OCI-LY3 (cell line): ENCODE measurements at regions not wholly inside any gene's neighbourhood (a gene's known extent, or its start where the extent isn't known, plus 50 kb on each side); places are given as distances from the start of the nearest gene placed in this dataset.

Experiments
- H2AFZ ChIP-seq: fragments of 200-600, 300-600 bp; shearing (Covaris generic); 2 replicates; pipeline ENCODE4 v1.6.0; 2014; ENCODE audit warnings: antibody characterized with exemption, low read depth, low read length
- H3K27ac ChIP-seq: fragments of 200-600, 300-600 bp; sonication (generic); 2 replicates; pipeline ENCODE4 v1.5.1; 2014; ENCODE audit warnings: mild to moderate bottlenecking, low read length, moderate library complexity, mixed read lengths
- H3K27me3 ChIP-seq: fragments of 200-600, 300-600 bp; sonication (generic); 2 replicates; pipeline ENCODE4 v1.6.1; 2014; ENCODE audit warnings: low read depth, low read length, mixed read lengths
- H3K36me3 ChIP-seq: fragments of 200-600, 300-600 bp; sonication (generic); replicated peaks from 2 replicates; pipeline ENCODE3; 2014; ENCODE audit warnings: low read depth, low read length, mixed read lengths
- H3K4me1 ChIP-seq: fragments of 300-600, 200-600 bp; sonication (generic); 2 replicates; pipeline ENCODE4 v1.6.1; 2014; ENCODE audit warnings: low read length, mixed read lengths
- H3K4me2 ChIP-seq: fragments of 200-600, 300-600 bp; sonication (generic); 2 replicates; pipeline ENCODE4 v1.6.1; 2014; ENCODE audit warnings: low read length, mixed read lengths
- H3K4me3 ChIP-seq: fragments of 300-600, 200-600 bp; sonication (generic); 2 replicates; pipeline ENCODE4 v1.5.1; 2014; ENCODE audit warnings: antibody characterized with exemption, mild to moderate bottlenecking, low read length, moderate library complexity
- H3K79me2 ChIP-seq: fragments of 300-600, 200-600 bp; shearing (Covaris generic); 2 replicates; pipeline ENCODE4 v1.6.1; 2014; ENCODE audit warnings: mild to moderate bottlenecking, low read length, mixed read lengths
- H3K9ac ChIP-seq: fragments of 300-600, 200-600 bp; shearing (Covaris generic); 2 replicates; pipeline ENCODE4 v1.6.0; 2014; ENCODE audit warnings: mild to moderate bottlenecking, low read length, moderate library complexity
- H3K9me3 ChIP-seq: fragments of 200-600, 300-600 bp; shearing (Covaris generic); 2 replicates; pipeline ENCODE4 v1.6.1; 2014; ENCODE audit warnings: low read length, mixed read lengths; ENCODE audit not compliant: insufficient read depth
- H4K20me1 ChIP-seq: fragments of 200-600, 300-600 bp; sonication (generic); 2 replicates; pipeline ENCODE4 v1.6.1; 2016; ENCODE audit warnings: low read length, mixed read lengths; ENCODE audit not compliant: insufficient read depth
- EZH2phosphoT487 ChIP-seq: fragments of 200-600 bp; shearing (Covaris generic); IDR thresholded peaks from 2 replicates; pipeline ENCODE4 v1.6.1; 2018; ENCODE audit warnings: antibody characterized with exemption, mixed run types, low read depth
- TF ChIP-seq, protein P1 (sequence below): fragments of 200-600, 300-600 bp; sonication (generic); IDR thresholded peaks from 2 replicates; pipeline ENCODE4 v1.5.1; 2014; ENCODE audit warnings: antibody characterized with exemption, low read length, low read depth

DNA sequence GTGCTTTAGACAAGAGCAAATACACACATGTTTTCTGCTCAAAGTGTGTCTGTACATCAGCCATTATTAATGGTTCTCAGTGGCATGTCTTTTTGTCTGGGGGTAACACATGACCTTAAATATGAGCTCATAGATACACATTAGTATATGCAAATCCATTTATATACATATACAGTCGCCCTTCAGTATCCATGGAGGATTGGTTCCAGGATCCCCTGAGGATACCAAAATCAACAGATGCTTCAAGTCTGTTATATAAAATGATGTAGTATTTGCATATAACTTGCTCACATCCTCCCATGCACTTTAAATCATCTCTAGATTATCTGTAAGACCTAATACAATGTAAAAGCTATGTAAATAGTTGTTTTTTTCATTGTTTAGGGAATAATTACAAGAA is 298.1 kb downstream of the OLFM4 start:
- Histone ChIP-seq H3K4me3 (no peak overlapping the region), H3K36me3 (no peaks in the 10 kb centered on the region), H3K79me2 (no peaks in the 10 kb centered on the region), H4K20me1 (no peaks in the 10 kb centered on the region), H3K4me1 (no peaks in the 10 kb centered on the region), H3K27ac (no peak overlapping the region), H3K9ac (no peak overlapping the region), H3K27me3 (no peaks in the 10 kb centered on the region), H2AFZ (no peak overlapping the region), H3K9me3 (no peaks in the 10 kb centered on the region), H3K4me2 (no peak overlapping the region)
- TF ChIP-seq, protein P1, sequence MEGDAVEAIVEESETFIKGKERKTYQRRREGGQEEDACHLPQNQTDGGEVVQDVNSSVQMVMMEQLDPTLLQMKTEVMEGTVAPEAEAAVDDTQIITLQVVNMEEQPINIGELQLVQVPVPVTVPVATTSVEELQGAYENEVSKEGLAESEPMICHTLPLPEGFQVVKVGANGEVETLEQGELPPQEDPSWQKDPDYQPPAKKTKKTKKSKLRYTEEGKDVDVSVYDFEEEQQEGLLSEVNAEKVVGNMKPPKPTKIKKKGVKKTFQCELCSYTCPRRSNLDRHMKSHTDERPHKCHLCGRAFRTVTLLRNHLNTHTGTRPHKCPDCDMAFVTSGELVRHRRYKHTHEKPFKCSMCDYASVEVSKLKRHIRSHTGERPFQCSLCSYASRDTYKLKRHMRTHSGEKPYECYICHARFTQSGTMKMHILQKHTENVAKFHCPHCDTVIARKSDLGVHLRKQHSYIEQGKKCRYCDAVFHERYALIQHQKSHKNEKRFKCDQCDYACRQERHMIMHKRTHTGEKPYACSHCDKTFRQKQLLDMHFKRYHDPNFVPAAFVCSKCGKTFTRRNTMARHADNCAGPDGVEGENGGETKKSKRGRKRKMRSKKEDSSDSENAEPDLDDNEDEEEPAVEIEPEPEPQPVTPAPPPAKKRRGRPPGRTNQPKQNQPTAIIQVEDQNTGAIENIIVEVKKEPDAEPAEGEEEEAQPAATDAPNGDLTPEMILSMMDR = no peak
- no peak for TF ChIP-seq EZH2phosphoT487

DNA sequence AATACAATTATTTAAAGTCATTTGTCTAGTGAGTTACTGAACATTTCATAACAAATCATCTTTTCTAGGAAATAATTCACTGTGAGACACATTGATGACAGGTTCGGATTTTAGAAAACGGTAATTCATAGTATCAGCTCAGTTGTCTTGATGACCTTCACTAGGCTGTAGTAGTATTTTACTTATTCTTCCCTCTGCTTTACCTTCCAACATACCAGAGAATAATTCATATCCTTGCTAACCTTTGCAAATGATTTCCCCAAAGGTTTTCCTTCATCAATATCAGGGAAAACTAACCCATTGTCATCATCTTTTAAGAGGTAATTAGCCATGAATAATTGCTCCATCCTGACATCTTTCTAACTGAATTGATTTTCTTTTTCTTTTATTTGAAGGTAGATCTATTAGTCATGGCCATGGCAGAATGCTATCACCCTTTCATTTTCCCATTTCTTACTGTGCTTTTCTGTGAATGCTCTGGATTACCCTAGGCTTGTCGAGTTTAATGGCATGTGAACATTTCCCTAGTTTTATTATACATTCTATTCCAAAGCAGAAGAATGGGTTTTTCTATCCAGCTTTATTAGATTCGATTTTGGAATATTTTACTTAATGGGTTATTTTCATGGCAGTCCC is 299.2 kb downstream of the OLFM4 start:
- TF ChIP-seq EZH2phosphoT487 = no peak
- TF ChIP-seq, protein P1 = no peak
- Histone ChIP-seq H3K9ac (no peak overlapping the region), H4K20me1 (no peaks in the 10 kb centered on the region), H3K4me3 (no peak overlapping the region), H3K79me2 (no peaks in the 10 kb centered on the region), H3K27me3 (no peaks in the 10 kb centered on the region), H3K4me2 (no peak overlapping the region), H3K36me3 (no peaks in the 10 kb centered on the region), H3K27ac (no peak overlapping the region), H3K4me1 (no peaks in the 10 kb centered on the region), H2AFZ (no peak overlapping the region), H3K9me3 (no peaks in the 10 kb centered on the region)

DNA sequence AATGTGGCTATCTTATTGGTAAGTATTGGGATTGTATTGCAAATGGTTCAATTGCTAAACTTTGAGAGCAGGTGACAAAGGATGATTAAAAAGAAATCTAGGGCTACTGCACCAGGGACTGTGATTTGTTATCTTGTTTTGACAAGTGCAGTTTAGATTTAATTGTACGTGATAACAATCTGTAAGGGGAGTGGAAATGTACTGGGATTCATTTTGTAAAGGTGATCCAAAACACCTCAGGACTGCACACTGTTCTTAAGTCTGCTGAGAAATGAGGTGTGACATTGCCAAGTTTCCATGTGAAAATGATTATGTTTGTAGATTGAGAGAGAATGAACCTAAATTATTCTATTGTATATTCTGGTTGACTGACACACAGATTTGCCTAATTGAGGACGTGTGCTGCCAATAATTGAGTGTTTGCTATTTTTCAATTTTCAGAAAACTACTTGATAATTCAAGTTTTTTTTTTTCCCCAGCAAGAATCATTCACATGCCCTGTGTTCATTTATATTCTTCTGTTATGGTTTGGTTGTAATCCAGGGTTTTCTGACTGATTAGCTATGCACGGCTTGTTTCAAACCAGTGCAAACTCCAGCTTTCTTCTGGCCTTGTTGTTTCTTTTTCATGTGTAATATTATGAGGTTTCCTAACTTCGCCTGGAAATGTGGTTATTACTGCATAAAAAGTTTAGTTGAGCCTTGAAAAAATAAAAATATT is 308.0 kb downstream of the OLFM4 start:
- H3K36me3 ChIP-seq = no peaks in the 10 kb centered on the region
- peaks cover 8% of the 10 kb centered on the region; the same call in 1 of the 2 replicates for H3K4me1 ChIP-seq
- no peak overlapping the region for H3K27ac ChIP-seq
- H4K20me1 ChIP-seq = no peaks in the 10 kb centered on the region
- no peak overlapping the region for H3K4me3 ChIP-seq
- no peaks in the 10 kb centered on the region for H3K27me3 ChIP-seq
- no peak overlapping the region for H3K4me2 ChIP-seq
- no peaks in the 10 kb centered on the region for H3K79me2 ChIP-seq
- TF ChIP-seq, protein P1 = no peak
- no peak for TF ChIP-seq EZH2phosphoT487
- no peak overlapping the region for H2AFZ ChIP-seq
- H3K9ac ChIP-seq = no peak overlapping the region
- no peaks in the 10 kb centered on the region for H3K9me3 ChIP-seq

DNA sequence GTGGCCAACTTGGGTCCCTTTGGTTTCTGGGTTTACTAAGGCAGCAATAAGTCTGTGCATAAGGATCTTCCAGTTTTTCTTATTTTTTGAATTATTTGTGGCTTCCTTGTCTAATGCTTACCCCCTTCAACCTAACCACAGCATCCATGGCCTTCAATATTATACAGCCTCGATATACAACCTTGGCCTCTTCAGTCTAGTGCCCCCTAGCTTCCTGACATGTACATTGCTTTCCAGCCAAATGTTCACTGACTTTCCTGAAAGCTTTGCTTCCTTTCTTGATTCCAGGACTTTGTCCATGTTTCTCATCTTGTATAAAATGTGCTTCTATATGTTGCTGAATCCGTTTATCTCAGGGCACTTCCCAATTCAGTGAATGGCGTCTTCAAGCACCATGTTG is 310.1 kb downstream of the OLFM4 start:
- H3K27me3 ChIP-seq = no peaks in the 10 kb centered on the region
- H3K4me1 ChIP-seq = peaks cover 8% of the 10 kb centered on the region; the same call in 1 of the 2 replicates
- H3K4me3 ChIP-seq = no peak overlapping the region
- H2AFZ ChIP-seq = no peak overlapping the region
- H3K79me2 ChIP-seq = no peaks in the 10 kb centered on the region
- TF ChIP-seq, protein P1 = peak; percentile 31
- no peak for TF ChIP-seq EZH2phosphoT487
- no peak overlapping the region for H3K9ac ChIP-seq
- H3K36me3 ChIP-seq = no peaks in the 10 kb centered on the region
- H3K27ac ChIP-seq = no peak overlapping the region
- no peaks in the 10 kb centered on the region for H4K20me1 ChIP-seq
- H3K4me2 ChIP-seq = no peak overlapping the region
- H3K9me3 ChIP-seq = no peaks in the 10 kb centered on the region
